22Rv1 (cell line): ENCODE measurements at regions not wholly inside any gene's neighbourhood (a gene's known extent, or its start where the extent isn't known, plus 50 kb on each side); places are given as distances from the start of the nearest gene placed in this dataset.

Source experiments
- H3K27ac ChIP-seq: fragments of 450-650 bp; 2 replicates; pipeline ENCODE4 v1.5.1; 2017
- ZFX ChIP-seq: fragments of 450-650 bp; IDR thresholded peaks from 2 replicates; pipeline ENCODE4 v1.6.1; 2017; ENCODE audit warnings: antibody characterized with exemption, borderline replicate concordance
- TF ChIP-seq, protein P1 (sequence below): fragments of 450-650 bp; IDR thresholded peaks from 2 replicates; pipeline ENCODE4 v1.5.1; 2017; ENCODE audit warnings: mild to moderate bottlenecking

DNA sequence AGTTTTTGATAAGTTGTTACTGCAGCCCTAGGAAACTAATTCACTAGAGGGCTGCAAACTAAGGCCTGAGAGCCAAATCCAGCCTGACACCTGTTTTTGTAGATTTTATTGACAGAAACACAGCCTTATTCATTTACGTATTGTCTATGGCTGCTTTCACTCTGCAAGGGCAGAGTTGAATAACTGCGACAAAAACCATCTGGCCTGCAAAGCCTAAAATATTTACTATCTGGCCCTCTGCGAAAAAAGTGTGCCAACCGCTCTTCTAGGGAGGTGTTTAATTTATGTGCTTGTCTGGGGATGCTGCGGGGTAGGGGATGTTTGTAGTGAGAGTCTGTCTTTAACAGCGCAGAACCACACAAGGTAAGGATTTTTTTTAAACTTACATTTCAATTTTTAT lies 165.0 kb upstream of the RBFOX1 start:
- TF ChIP-seq, protein P1, sequence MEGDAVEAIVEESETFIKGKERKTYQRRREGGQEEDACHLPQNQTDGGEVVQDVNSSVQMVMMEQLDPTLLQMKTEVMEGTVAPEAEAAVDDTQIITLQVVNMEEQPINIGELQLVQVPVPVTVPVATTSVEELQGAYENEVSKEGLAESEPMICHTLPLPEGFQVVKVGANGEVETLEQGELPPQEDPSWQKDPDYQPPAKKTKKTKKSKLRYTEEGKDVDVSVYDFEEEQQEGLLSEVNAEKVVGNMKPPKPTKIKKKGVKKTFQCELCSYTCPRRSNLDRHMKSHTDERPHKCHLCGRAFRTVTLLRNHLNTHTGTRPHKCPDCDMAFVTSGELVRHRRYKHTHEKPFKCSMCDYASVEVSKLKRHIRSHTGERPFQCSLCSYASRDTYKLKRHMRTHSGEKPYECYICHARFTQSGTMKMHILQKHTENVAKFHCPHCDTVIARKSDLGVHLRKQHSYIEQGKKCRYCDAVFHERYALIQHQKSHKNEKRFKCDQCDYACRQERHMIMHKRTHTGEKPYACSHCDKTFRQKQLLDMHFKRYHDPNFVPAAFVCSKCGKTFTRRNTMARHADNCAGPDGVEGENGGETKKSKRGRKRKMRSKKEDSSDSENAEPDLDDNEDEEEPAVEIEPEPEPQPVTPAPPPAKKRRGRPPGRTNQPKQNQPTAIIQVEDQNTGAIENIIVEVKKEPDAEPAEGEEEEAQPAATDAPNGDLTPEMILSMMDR, result no peak
- no peak for TF ChIP-seq ZFX

DNA sequence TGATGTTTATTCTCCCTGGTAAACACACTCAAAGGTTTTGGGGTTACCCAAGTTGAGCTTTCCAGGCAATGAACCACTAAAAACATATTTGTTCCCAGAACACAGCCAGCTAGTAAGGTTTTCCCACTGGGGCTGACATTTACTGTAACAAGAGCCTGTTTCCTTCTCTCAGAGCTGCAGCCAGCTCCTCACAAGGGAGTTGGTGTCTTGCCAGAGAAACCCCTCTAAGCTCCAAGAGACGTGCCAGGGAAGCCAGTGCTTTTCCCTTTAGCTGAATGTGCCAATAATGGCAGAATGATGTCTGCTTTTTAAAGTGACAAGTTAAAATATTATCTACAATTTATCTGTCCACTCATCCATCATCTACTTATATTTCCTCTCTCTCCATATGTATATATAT lies 170.8 kb upstream of the RBFOX1 start:
- no peak overlapping the region for H3K27ac ChIP-seq
- TF ChIP-seq, protein P1, result no peak
- no peak for TF ChIP-seq ZFX

More for the DNA sequence above, 165.0 kb upstream of the RBFOX1 start:
- no peak overlapping the region for H3K27ac ChIP-seq

DNA sequence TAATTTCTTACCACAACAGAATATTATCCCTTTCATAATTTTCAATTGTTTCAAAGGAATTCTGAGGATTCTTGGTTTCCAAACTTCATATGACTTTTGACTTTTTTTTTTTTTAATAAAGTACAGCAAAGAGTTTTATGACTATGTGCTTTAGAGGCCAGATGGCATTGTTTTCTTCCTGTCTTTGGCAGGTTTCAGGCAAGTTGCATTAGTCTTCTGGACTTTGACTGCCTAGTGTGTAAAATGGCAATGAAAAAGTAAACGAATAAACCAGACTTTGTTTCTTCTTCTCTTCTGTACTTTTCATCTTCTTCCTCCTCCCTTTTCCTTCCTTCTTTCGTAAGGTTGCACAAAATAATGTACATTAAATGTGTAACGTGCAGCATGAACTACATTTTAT lies 172.6 kb upstream of the RBFOX1 start:
- no peak overlapping the region for H3K27ac ChIP-seq
- no peak for TF ChIP-seq ZFX
- TF ChIP-seq, protein P1, result no peak

DNA sequence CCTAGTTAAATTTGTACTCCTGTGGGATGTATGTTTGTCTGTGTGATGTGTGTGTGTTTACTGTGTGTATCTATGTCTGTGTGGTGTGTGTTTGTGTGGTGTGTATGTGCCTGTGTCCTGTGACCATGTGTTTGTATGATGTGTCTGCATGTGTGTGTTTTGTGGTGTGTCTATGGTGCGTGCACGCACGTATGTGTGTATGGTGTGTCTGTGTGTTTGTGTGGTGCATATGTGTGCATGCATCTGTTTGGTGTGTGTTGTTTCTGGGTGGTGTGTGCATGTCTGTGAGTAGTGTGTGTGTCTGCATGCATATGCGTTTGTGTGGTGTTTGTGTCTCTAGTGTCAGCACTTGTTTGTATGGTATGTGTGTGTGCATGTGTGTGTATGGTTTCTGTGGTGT lies 174.2 kb upstream of the RBFOX1 start:
- no peak overlapping the region for H3K27ac ChIP-seq
- TF ChIP-seq, protein P1, result no peak
- no peak for TF ChIP-seq ZFX

DNA sequence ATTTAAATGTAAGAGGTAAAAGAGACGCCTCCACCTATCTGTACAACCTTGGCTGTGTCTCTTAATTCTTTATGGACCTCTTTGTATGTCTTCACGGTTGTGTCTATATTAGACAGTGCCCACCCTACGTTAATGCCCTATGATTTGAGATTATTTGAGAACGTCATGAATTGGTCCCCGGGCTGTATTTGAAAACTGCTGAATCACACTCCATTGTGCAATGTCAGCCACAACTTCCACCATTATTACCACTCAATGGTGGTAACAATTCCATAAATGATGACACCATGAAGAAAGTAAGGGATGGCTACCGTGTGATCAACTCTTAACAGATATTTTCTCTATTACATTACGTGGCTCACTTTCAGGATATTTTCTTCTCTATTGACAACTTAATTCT lies 182.4 kb upstream of the RBFOX1 start:
- no peak overlapping the region for H3K27ac ChIP-seq
- no peak for TF ChIP-seq ZFX
- TF ChIP-seq, protein P1, result no peak

DNA sequence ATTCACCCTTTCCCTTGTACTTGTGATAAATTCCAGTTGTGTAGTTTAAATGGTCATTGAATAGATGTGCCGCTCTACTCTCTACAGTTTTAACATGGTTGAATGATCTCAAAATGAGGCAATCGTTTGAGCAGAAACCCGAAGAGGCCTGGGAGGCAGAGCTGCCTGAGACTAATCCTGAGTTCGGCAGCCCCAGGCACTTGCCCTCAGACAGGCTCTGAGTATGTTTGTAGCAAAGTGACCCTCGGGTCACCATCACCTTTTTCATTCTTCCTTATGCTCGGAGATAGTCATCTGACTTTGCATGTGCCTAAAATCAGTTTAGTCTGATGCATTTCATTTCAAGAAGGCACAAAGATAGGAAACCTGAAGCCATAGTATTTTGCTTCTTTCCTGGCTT lies 184.0 kb upstream of the RBFOX1 start:
- H3K27ac ChIP-seq, result no peak overlapping the region
- TF ChIP-seq, protein P1, result no peak
- no peak for TF ChIP-seq ZFX

DNA sequence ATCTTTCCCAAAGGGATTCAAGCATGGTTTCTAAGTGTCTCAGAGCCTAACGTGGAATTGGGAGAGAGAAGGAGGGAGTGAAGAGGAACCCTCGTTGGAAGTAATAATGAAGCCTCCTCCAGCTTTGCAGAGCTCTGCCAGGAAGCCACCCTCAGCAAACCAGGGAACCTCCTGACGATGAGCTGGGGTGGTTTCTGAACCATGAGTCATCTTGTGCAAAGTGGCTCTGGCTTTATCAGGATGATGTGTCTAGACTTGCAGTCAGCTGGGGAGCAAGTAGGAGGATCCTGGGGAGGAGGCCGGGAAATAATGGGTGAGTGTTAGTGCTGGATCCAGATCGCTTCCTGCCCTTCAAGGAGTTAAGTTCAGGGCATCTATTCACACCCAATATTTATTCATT lies 191.7 kb upstream of the RBFOX1 start:
- TF ChIP-seq ZFX, result no peak
- TF ChIP-seq, protein P1, result no peak
- H3K27ac ChIP-seq, result no peak overlapping the region
